H1 (cell line): ENCODE measurements at regions not wholly inside any gene's neighbourhood (a gene's known extent, or its start where the extent isn't known, plus 50 kb on each side); places are given as distances from the start of the nearest gene placed in this dataset.

Experiments
- CTCF ChIA-PET: fragments of 300-600 bp; sonication (Branson Sonifier 250); formaldehyde crosslinking; loops from one replicate; lab custom pipeline; 2021; ENCODE audit not compliant: partially characterized antibody; lab: Charles Lee
- POLR2A ChIA-PET: fragments of 300-600 bp; sonication (Branson Sonifier 250); formaldehyde crosslinking; loops from one replicate; lab custom pipeline; 2021; ENCODE audit warnings: inconsistent platforms; ENCODE audit not compliant: partially characterized antibody; lab: Charles Lee
- DNase-seq, 2 experiments: peaks; one replicate each; pipeline versions ENCODE4 v3.0.0 to v3.0.0-alpha.2; 2010 to 2022; ENCODE audit warnings: low spot score in 2 of 2, low read depth in 1 of 2, mixed read lengths in 1 of 2
- FAIRE-seq: peaks from 2 replicates; lab custom pipeline; 2011; peaks lifted over from hg19 to GRCh38; lab: Jason Lieb, UNC
- H2AFZ ChIP-seq: 2 replicates; pipeline ENCODE4 v1.8.1; 2012; ENCODE audit warnings: low read length, inconsistent platforms
- H2AK5ac ChIP-seq: 2 replicates; pipeline ENCODE4 v1.6.1; 2013; ENCODE audit warnings: low read depth, low read length
- H2BK120ac ChIP-seq: replicated peaks from 2 replicates; pipeline ENCODE3; 2013; ENCODE audit warnings: low read depth, low read length, inconsistent platforms
- H2BK12ac ChIP-seq: 2 replicates; pipeline ENCODE4 v1.6.1; 2013; ENCODE audit warnings: low read depth, low read length
- H2BK15ac ChIP-seq: 2 replicates; pipeline ENCODE4 v1.6.1; 2013; ENCODE audit warnings: low read length
- H2BK20ac ChIP-seq: 2 replicates; pipeline ENCODE4 v1.6.1; 2013; ENCODE audit warnings: low read length
- H2BK5ac ChIP-seq: 2 replicates; pipeline ENCODE4 v1.6.1; 2013; ENCODE audit warnings: low read depth, low read length
- H3K14ac ChIP-seq: 2 replicates; pipeline ENCODE4 v1.6.1; 2013; ENCODE audit warnings: inconsistent platforms; ENCODE audit not compliant: insufficient read length
- H3K18ac ChIP-seq: 2 replicates; pipeline ENCODE4 v1.6.1; 2013; ENCODE audit warnings: low read length; ENCODE audit errors: extremely low read depth
- H3K23ac ChIP-seq: 2 replicates; pipeline ENCODE4 v1.6.1; 2013; ENCODE audit warnings: inconsistent platforms; ENCODE audit not compliant: insufficient read length
- H3K23me2 ChIP-seq: 2 replicates; pipeline ENCODE4 v1.6.1; 2013; ENCODE audit warnings: low read depth, low read length
- H3K27ac ChIP-seq: 2 replicates; pipeline ENCODE4 v1.6.1; 2011; ENCODE audit warnings: low read depth, low read length, inconsistent platforms
- H3K27me3 ChIP-seq, 4 experiments: replicated peaks in 1 of 4; 1 replicate in 1 of 4; 2 replicates in 3 of 4; pipeline versions ENCODE4 v1.6.1 to v1.8.1; 2011 to 2013; ENCODE audit warnings: low read length in 3 of 4, mild to moderate bottlenecking in 3 of 4, inconsistent platforms in 2 of 4, mixed read lengths in 2 of 4, moderate library complexity in 1 of 4; ENCODE audit not compliant: control insufficient read depth in 3 of 4, insufficient read depth in 3 of 4; ENCODE audit errors: extremely low read depth in 1 of 4
- H3K36me3 ChIP-seq, 4 experiments: 2 replicates each; pipeline versions ENCODE4 v1.6.1 to v1.8.1; 2011 to 2013; ENCODE audit warnings: mild to moderate bottlenecking in 4 of 4, low read length in 3 of 4, moderate library complexity in 2 of 4, control low read depth in 1 of 4, inconsistent platforms in 1 of 4; ENCODE audit not compliant: insufficient read depth in 4 of 4, control insufficient read depth in 2 of 4
- H3K4ac ChIP-seq: replicated peaks from 2 replicates; pipeline ENCODE3; 2013; ENCODE audit warnings: low read length, low read depth, mixed read lengths, inconsistent platforms; ENCODE audit not compliant: insufficient read length
- H3K4me1 ChIP-seq, 4 experiments: replicated peaks in 1 of 4; 1 replicate in 1 of 4; 2 replicates in 3 of 4; pipeline versions ENCODE4 v1.6.1 to v1.8.1; 2011 to 2013; ENCODE audit warnings: low read length in 3 of 4, inconsistent platforms in 2 of 4, mixed read lengths in 1 of 4; ENCODE audit not compliant: insufficient read depth in 4 of 4, control insufficient read depth in 3 of 4
- H3K4me2 ChIP-seq, 2 experiments: 2 replicates each; pipeline versions ENCODE4 v1.6.1 to v1.8.1; 2011 to 2013; ENCODE audit warnings: low read depth in 2 of 2, low read length in 2 of 2, control low read depth in 1 of 2, inconsistent platforms in 1 of 2, mild to moderate bottlenecking in 1 of 2; ENCODE audit not compliant: insufficient read depth in 1 of 2
- H3K4me3 ChIP-seq, 4 experiments: fragments of 200-600, 300-600 bp in 1 of 4; sonication (generic), shearing (Covaris generic), sonication (Bioruptor Twin) in 1 of 4; 2 replicates each; pipeline versions ENCODE4 v1.5.1 to v1.8.1; 2011 to 2016; ENCODE audit warnings: low read length in 4 of 4, low read depth in 3 of 4, control low read depth in 2 of 4, inconsistent platforms in 2 of 4, mild to moderate bottlenecking in 2 of 4, mixed read lengths in 1 of 4, moderate library complexity in 1 of 4; ENCODE audit not compliant: insufficient read depth in 2 of 4; ENCODE audit errors: extremely low read depth in 1 of 4
- H3K56ac ChIP-seq: replicated peaks from 2 replicates; pipeline ENCODE3; 2013; ENCODE audit warnings: low read depth, mild to moderate bottlenecking, mixed read lengths, low read length, inconsistent platforms; ENCODE audit not compliant: insufficient read length
- H3K79me1 ChIP-seq: 2 replicates; pipeline ENCODE4 v1.6.1; 2013; ENCODE audit warnings: low read depth, low read length, control low read depth
- H3K79me2 ChIP-seq, 2 experiments: 2 replicates each; pipeline versions ENCODE4 v1.6.1 to v1.8.1; 2012 to 2013; ENCODE audit warnings: low read length in 2 of 2, mild to moderate bottlenecking in 2 of 2, inconsistent platforms in 1 of 2; ENCODE audit not compliant: insufficient read depth in 2 of 2, control insufficient read depth in 1 of 2
- H3K9ac ChIP-seq, 4 experiments: replicated peaks in 1 of 4; 1 replicate in 1 of 4; 2 replicates in 3 of 4; pipeline versions ENCODE4 v1.6.1 to v1.8.1; 2011 to 2013; ENCODE audit warnings: low read depth in 3 of 4, low read length in 3 of 4, control low read depth in 2 of 4, mild to moderate bottlenecking in 2 of 4, moderate library complexity in 2 of 4, inconsistent platforms in 1 of 4; ENCODE audit errors: extremely low read depth in 1 of 4
- H3K9me3 ChIP-seq, 2 experiments: 2 replicates each; pipeline versions ENCODE4 v1.6.1 to v1.8.1; 2012 to 2013; ENCODE audit warnings: mild to moderate bottlenecking in 2 of 2, moderate library complexity in 2 of 2, control low read depth in 1 of 2, inconsistent platforms in 1 of 2, low read depth in 1 of 2, low read length in 1 of 2, mixed read lengths in 1 of 2; ENCODE audit not compliant: insufficient read depth in 2 of 2
- H4K20me1 ChIP-seq, 2 experiments: replicated peaks in 1 of 2; 2 replicates each; pipeline versions ENCODE3 to v1.8.1; 2011 to 2013; ENCODE audit warnings: inconsistent platforms in 2 of 2, low read length in 2 of 2, mild to moderate bottlenecking in 1 of 2; ENCODE audit not compliant: insufficient read depth in 2 of 2, control insufficient read depth in 1 of 2
- H4K5ac ChIP-seq: 2 replicates; pipeline ENCODE4 v1.6.1; 2013; ENCODE audit warnings: low read length, low read depth, mixed read lengths, inconsistent platforms; ENCODE audit not compliant: insufficient read length
- H4K8ac ChIP-seq: 2 replicates; pipeline ENCODE4 v1.8.0; 2013; ENCODE audit warnings: mild to moderate bottlenecking, moderate library complexity, low read length, inconsistent platforms; ENCODE audit not compliant: insufficient read depth; ENCODE audit errors: extremely low read depth
- H4K91ac ChIP-seq: replicated peaks from 2 replicates; pipeline ENCODE3; 2013; ENCODE audit warnings: low read length, mixed read lengths, inconsistent platforms; ENCODE audit not compliant: insufficient read length
- BRCA1 ChIP-seq: IDR thresholded peaks from 2 replicates; pipeline ENCODE4 v1.6.1; 2012; ENCODE audit warnings: low read depth, low read length, improper control_type of control experiment
- CTCF ChIP-seq, 3 experiments: IDR thresholded peaks; 1 replicate in 2 of 3; 2 replicates in 1 of 3; pipeline versions ENCODE4 v1.5.1 to v1.6.1; 2011; ENCODE audit warnings: low read length in 3 of 3, mild to moderate bottlenecking in 3 of 3, inconsistent platforms in 2 of 3, low read depth in 1 of 3, moderate library complexity in 1 of 3; ENCODE audit not compliant: insufficient read depth in 1 of 3; ENCODE audit errors: control extremely low read depth in 1 of 3
- E2F6 ChIP-seq: IDR thresholded peaks from 2 replicates; pipeline ENCODE4 v1.6.1; 2012; ENCODE audit warnings: inconsistent platforms
- EP300 ChIP-seq, 2 experiments: IDR thresholded peaks; 1 replicate in 1 of 2; 2 replicates in 1 of 2; pipeline ENCODE4 v1.6.1; 2011 to 2012; ENCODE audit warnings: low read depth in 2 of 2, low read length in 2 of 2, mild to moderate bottlenecking in 2 of 2, borderline replicate concordance in 1 of 2, inconsistent platforms in 1 of 2, moderate library complexity in 1 of 2
- POLR2AphosphoS5 ChIP-seq: IDR thresholded peaks from 2 replicates; pipeline ENCODE4 v1.6.1; 2011; ENCODE audit warnings: low read depth, low read length
- RAD21 ChIP-seq, 2 experiments: IDR thresholded peaks in 1 of 2; conservative IDR thresholded peaks in 1 of 2; 2 replicates each; pipeline ENCODE4 v1.6.1; 2011; ENCODE audit warnings: low read depth in 2 of 2, low read length in 2 of 2, improper control_type of control experiment in 1 of 2, inconsistent platforms in 1 of 2, mild to moderate bottlenecking in 1 of 2, moderate library complexity in 1 of 2
- SAP30 ChIP-seq: fragments of 300-600 bp; sonication (generic); IDR thresholded peaks from 2 replicates; pipeline ENCODE4 v1.7.1; 2012; ENCODE audit warnings: low read length, moderate library complexity, mild to moderate bottlenecking, inconsistent platforms; ENCODE audit not compliant: insufficient read depth, insufficient replicate concordance
- SP1 ChIP-seq: IDR thresholded peaks from 2 replicates; pipeline ENCODE4 v1.6.1; 2011; ENCODE audit warnings: low read depth, low read length
- TAF7 ChIP-seq: optimal IDR thresholded peaks from 2 replicates; pipeline ENCODE3; 2011; ENCODE audit warnings: low read depth, mild to moderate bottlenecking, inconsistent platforms, low read length, moderate library complexity, borderline replicate concordance
- TBP ChIP-seq: IDR thresholded peaks from 2 replicates; pipeline ENCODE4 v1.6.1; 2011; ENCODE audit warnings: low read depth, low read length, improper control_type of control experiment
- WGBS, 2 experiments: shearing (Covaris generic) in 1 of 2; methylation state at CpG; one replicate each; pipeline versions ENCODE4 v1.1.6 to v1.1.7; 2013 to 2015; ENCODE audit warnings: low lambda C conversion rate in 2 of 2, mixed read lengths in 2 of 2, inconsistent platforms in 1 of 2, low coverage in 1 of 2, missing lambda C conversion rate in 1 of 2; ENCODE audit not compliant: insufficient replicate concordance in 2 of 2, insufficient coverage in 1 of 2, insufficient read length in 1 of 2; ENCODE audit errors: extremely low coverage in 1 of 2, missing lambda C conversion rate in 1 of 2; 5-methylcytosine and 5-hydroxymethylcytosine counted together

- Histone ChIP-seq H3K79me1 (no peaks in the 10 kb centered on the region), H3K4me3 (no peak overlapping the region), H3K4ac (no peak overlapping the region), H3K9ac (no peak overlapping the region), H3K27me3 (peaks cover 0 to 1% (median 0%) of the 10 kb centered on the region in 4 experiments; a peak in 1 of 7 replicates), H2BK120ac (no peak overlapping the region), H3K9me3 (no peaks in the 10 kb centered on the region), H3K79me2 (no peaks in the 10 kb centered on the region), H2BK5ac (no peak overlapping the region), H4K5ac (no peak overlapping the region), H2BK12ac (no peak overlapping the region), H3K23ac (no peak overlapping the region), H3K18ac (no peak overlapping the region), H2AK5ac (no peak overlapping the region), H3K36me3 (no peaks in the 10 kb centered on the region), H2AFZ (peak overlapping the region; percentile 38; the same call in 1 of the 2 replicates), H3K56ac (no peak overlapping the region), H3K4me1 (no peaks in the 10 kb centered on the region), H3K27ac (no peak overlapping the region), H3K4me2 (no peak overlapping the region), H3K14ac (no peak overlapping the region), H4K8ac (no peak overlapping the region), H2BK20ac (no peak overlapping the region), H4K91ac (no peak overlapping the region), H4K20me1 (no peaks in the 10 kb centered on the region), H3K23me2 (no peaks in the 10 kb centered on the region), H2BK15ac (no peak overlapping the region)
- ChIA-PET POLR2A (no interaction called here), CTCF (interaction anchor here (0.5 kb wide), 1 partner anchor 109 kb away, joined by 3 read pairs; no protein-coding TSS in a partner anchor)
- FAIRE-seq (no peak), DNase-seq (no peak)
- WGBS, 2 experiments = 89% methylated on average over 3 of the region's 3 CpGs; no CpG with 5 or more reads in 1 of the 2 experiments
- TF ChIP-seq TBP = no peak
- no peak for TF ChIP-seq BRCA1
- TF ChIP-seq SP1 = no peak
- TF ChIP-seq CTCF (IDR thresholded peaks at IDR 0.05; ENCODE audit: control extremely low read depth in 1 of 3, insufficient read depth in 1 of 3, low read depth in 1 of 3, low read length in 3 of 3) = no peak
- no peak for TF ChIP-seq TAF7
- TF ChIP-seq POLR2AphosphoS5 = no peak
- no peak for TF ChIP-seq EP300 (IDR thresholded peaks at IDR 0.05; ENCODE audit: borderline replicate concordance in 1 of 2, low read depth in 2 of 2, low read length in 2 of 2)
- TF ChIP-seq RAD21 (IDR thresholded peaks at IDR 0.05 in 1 of 2, conservative IDR thresholded peaks at IDR 0.05 in 1 of 2; ENCODE audit: low read depth in 2 of 2, low read length in 2 of 2) = no peak
- TF ChIP-seq SAP30 = no peak
- no peak for TF ChIP-seq E2F6
These were observed 893.9 kb upstream of the MANEA start for GRCh38 chr6:94683409-94683808.
